ENCODE measurements at regions not wholly inside any gene's neighbourhood (a gene's known extent, or its start where the extent isn't known, plus 50 kb on each side); places are given as distances from the start of the nearest gene placed in this dataset.

GRCh38 chr3:170642882-170643601, 57.2 kb upstream of the SLC7A14 start:
- no peak overlapping the region for H3K27ac ChIP-seq (ENCODE audit: low read depth, low read length)
- H3F3A ChIP-seq (ENCODE audit: insufficient read depth) = no peaks in the 10 kb centered on the region
- H3K9me2 ChIP-seq (replicated peaks; ENCODE audit: insufficient read depth, low read length) = no peaks in the 10 kb centered on the region
- no peaks in the 10 kb centered on the region for H3K27me3 ChIP-seq (ENCODE audit: low read length)
- TF ChIP-seq CTCF (IDR thresholded peaks at IDR 0.05; ENCODE audit: insufficient read depth, low read length, poor library complexity, severe bottlenecking) (no peak), EZH2phosphoT487 (conservative IDR thresholded peaks at IDR 0.05; ENCODE audit: low read length) (no peak)
- no peak overlapping the region for H3K9ac ChIP-seq (ENCODE audit: low read length)
- no peaks in the 10 kb centered on the region for H4K20me1 ChIP-seq (ENCODE audit: low read depth, low read length)
- H3K36me3 ChIP-seq (ENCODE audit: low read length) = no peaks in the 10 kb centered on the region
- no peak overlapping the region for H3K4me3 ChIP-seq (ENCODE audit: insufficient read depth, low read length, poor library complexity, severe bottlenecking)
- no peak overlapping the region for H2AFZ ChIP-seq (ENCODE audit: low read depth, low read length, severe bottlenecking)
- no peak overlapping the region for H3K4me2 ChIP-seq (ENCODE audit: low read depth, low read length, poor library complexity, severe bottlenecking)
- no peaks in the 10 kb centered on the region for H3K9me3 ChIP-seq (ENCODE audit: insufficient read depth, low read length)
- no peaks in the 10 kb centered on the region for H3K79me2 ChIP-seq (ENCODE audit: insufficient read depth, low read length)

DNA sequence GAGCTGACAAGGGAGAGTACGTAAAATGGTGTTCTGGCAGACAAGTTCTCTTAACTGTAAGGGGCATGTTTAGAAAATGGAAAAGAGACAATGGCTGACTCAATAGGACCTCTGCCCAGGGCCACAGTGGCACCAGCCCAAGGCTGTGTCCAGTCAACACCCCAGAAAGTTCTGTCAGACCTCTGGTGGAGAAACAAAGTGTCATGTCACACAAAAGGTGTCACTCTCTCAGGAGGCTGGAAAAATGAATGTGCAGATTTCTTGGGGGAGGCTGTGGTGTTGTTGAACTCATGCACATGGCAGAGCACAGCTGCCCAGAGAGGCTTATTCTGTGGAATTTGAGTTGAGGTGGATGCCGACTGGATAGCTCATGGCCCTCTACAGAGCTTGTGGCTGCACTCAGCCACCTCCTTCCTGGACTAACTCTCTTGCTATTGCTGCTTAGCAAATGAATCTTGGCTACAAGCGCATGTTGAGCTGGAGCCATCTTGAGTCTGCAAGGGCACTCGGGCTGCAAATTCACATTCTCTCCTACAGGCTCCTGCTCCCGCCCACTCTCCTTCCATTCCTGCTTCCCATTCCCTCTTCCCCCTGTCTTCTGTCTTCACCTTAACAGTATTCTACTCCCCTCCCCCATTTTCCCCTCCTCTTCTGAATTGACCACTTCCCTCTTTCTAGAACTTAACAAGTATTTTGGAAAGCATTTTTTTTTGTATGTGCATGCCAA, 55.8 kb upstream of the SLC7A14 start:
- Histone ChIP-seq H3K9me2 (replicated peaks; ENCODE audit: insufficient read depth, low read length) (no peaks in the 10 kb centered on the region), H3K4me3 (ENCODE audit: insufficient read depth, low read length, poor library complexity, severe bottlenecking) (no peak overlapping the region), H3K4me2 (ENCODE audit: low read depth, low read length, poor library complexity, severe bottlenecking) (no peak overlapping the region), H3K27me3 (ENCODE audit: low read length) (no peaks in the 10 kb centered on the region), H3K79me2 (ENCODE audit: insufficient read depth, low read length) (no peaks in the 10 kb centered on the region), H2AFZ (ENCODE audit: low read depth, low read length, severe bottlenecking) (no peak overlapping the region), H3F3A (ENCODE audit: insufficient read depth) (no peaks in the 10 kb centered on the region), H3K36me3 (ENCODE audit: low read length) (no peaks in the 10 kb centered on the region), H3K27ac (ENCODE audit: low read depth, low read length) (no peak overlapping the region), H4K20me1 (ENCODE audit: low read depth, low read length) (no peaks in the 10 kb centered on the region), H3K9me3 (ENCODE audit: insufficient read depth, low read length) (no peaks in the 10 kb centered on the region), H3K9ac (ENCODE audit: low read length) (no peak overlapping the region)
- TF ChIP-seq EZH2phosphoT487 (conservative IDR thresholded peaks at IDR 0.05; ENCODE audit: low read length) (no peak), CTCF (IDR thresholded peaks at IDR 0.05; ENCODE audit: insufficient read depth, low read length, poor library complexity, severe bottlenecking) (no peak)

DNA sequence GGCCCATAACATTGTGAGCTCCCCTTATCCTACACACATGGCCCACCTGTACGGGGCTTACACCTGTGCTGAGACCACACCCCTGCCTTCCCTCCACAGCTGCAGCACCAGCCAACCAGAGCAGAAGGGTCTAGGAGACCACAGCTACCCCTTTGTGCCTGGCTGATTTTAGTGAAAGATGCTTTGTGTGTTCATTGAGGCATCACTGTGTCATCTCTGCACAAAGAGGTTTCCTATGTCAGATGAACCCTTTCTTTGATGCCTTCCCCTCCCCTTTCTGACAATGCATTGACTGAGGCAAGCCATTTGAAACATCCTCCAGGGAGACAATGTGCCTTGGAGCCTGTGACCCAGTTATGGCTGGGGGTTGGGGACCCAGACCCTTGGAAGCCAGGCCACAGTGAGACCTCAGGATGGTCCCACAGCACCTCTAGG, 54.9 kb upstream of the SLC7A14 start:
- no peaks in the 10 kb centered on the region for H3K27me3 ChIP-seq (ENCODE audit: low read length)
- no peaks in the 10 kb centered on the region for H3F3A ChIP-seq (ENCODE audit: insufficient read depth)
- no peak overlapping the region for H3K4me3 ChIP-seq (ENCODE audit: insufficient read depth, low read length, poor library complexity, severe bottlenecking)
- no peak for TF ChIP-seq CTCF (IDR thresholded peaks at IDR 0.05; ENCODE audit: insufficient read depth, low read length, poor library complexity, severe bottlenecking)
- TF ChIP-seq EZH2phosphoT487 (conservative IDR thresholded peaks at IDR 0.05; ENCODE audit: low read length) = no peak
- no peaks in the 10 kb centered on the region for H3K9me3 ChIP-seq (ENCODE audit: insufficient read depth, low read length)
- H4K20me1 ChIP-seq (ENCODE audit: low read depth, low read length) = no peaks in the 10 kb centered on the region
- no peaks in the 10 kb centered on the region for H3K36me3 ChIP-seq (ENCODE audit: low read length)
- no peak overlapping the region for H2AFZ ChIP-seq (ENCODE audit: low read depth, low read length, severe bottlenecking)
- no peak overlapping the region for H3K4me2 ChIP-seq (ENCODE audit: low read depth, low read length, poor library complexity, severe bottlenecking)
- H3K9me2 ChIP-seq (replicated peaks; ENCODE audit: insufficient read depth, low read length) = no peaks in the 10 kb centered on the region
- H3K27ac ChIP-seq (ENCODE audit: low read depth, low read length) = no peak overlapping the region
- H3K9ac ChIP-seq (ENCODE audit: low read length) = no peak overlapping the region
- H3K79me2 ChIP-seq (ENCODE audit: insufficient read depth, low read length) = no peaks in the 10 kb centered on the region

Measured in SU-DHL-6 (cell line).